ENCODE measurements at regions not wholly inside any gene's neighbourhood (a gene's known extent, or its start where the extent isn't known, plus 50 kb on each side); places are given as distances from the start of the nearest gene placed in this dataset.

DNA sequence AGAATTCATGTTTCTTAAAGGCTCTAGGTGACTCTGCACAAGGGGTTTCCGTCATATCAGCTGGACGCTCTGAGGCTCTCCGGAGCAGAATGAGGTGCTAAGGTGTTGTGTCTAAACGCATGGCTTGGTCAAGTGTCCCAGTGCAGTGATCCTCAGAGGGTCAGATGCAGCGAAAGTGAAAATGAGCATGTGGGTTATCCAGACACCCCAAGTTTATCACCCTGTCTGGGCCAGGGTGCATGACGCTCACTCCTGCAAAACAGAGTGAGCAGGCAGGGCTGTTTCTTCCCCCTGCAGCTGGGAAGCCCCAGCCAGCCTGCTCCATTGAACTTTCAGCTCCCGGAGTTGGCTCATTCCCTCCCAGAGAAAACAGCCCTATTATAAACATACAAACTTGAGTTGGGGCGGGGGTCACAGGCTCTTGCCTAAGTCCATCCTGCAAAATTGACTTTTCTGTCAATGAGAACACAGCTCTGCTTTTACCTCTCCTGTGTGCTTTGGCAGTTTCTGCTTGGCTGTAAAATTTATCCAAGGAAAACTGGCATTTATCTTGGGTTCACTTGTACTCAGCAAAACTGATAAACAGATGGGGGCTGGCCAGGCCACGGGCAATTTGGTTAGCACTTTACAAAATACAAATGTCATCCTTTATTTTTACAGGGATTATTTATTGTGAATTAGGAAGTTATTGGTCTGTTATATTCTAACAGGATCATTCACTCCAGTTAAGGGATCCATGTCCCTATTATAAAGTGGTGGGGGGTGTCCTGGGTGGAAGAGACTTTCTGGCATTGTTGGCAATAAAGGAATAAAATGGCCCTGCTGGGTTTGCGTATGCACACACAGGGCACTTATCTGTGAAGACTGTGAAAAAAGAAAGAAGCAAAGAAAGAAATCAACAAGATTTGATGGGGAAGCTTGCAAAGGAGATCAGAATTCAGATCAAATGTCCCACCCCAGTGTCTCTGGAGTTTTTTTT lies 154.9 kb downstream of the FOXA2 start (continued):
- TF ChIP-seq ZNF318 (CRISPR knock-in tag; IDR thresholded peaks at IDR 0.05) (no peak), ZNF382 (CRISPR knock-in tag; IDR thresholded peaks at IDR 0.05; ENCODE audit: borderline replicate concordance) (no peak), PCBP1 (IDR thresholded peaks at IDR 0.05; ENCODE audit: borderline replicate concordance, low read depth, low read length) (no peak), GLMP (CRISPR knock-in tag; IDR thresholded peaks at IDR 0.05; ENCODE audit: borderline replicate concordance) (no peak), HNRNPLL (IDR thresholded peaks at IDR 0.05; ENCODE audit: low read depth, low read length, poor library complexity, severe bottlenecking) (no peak), NCOA5 (CRISPR knock-in tag; IDR thresholded peaks at IDR 0.05) (0 out of 2 replicates have a peak, but pooled peaks have one; percentile 78), AKAP8 (CRISPR knock-in tag; IDR thresholded peaks at IDR 0.05) (no peak), ZNF543 (CRISPR knock-in tag; IDR thresholded peaks at IDR 0.05) (peak; percentile 17), ZNF430 (CRISPR knock-in tag; IDR thresholded peaks at IDR 0.05) (peak; percentile 95), RNF2 (conservative IDR thresholded peaks at IDR 0.05; ENCODE audit: low read depth) (no peak), THAP7 (CRISPR knock-in tag; IDR thresholded peaks at IDR 0.05) (no peak), NR2F2 (IDR thresholded peaks at IDR 0.05; ENCODE audit: borderline replicate concordance, low read depth) (peak; percentile 80), ZBTB49 (CRISPR knock-in tag; IDR thresholded peaks at IDR 0.05; ENCODE audit: borderline replicate concordance) (no peak; the same call in 1 of the 2 replicates), SNAI1 (CRISPR knock-in tag; IDR thresholded peaks at IDR 0.05; ENCODE audit: borderline replicate concordance) (no peak; the same call in 1 of the 2 replicates), ZNF790 (CRISPR knock-in tag; IDR thresholded peaks at IDR 0.05; ENCODE audit: borderline replicate concordance) (no peak; the same call in 1 of the 2 replicates), KDM1A (CRISPR knock-in tag; IDR thresholded peaks at IDR 0.05) (no peak; the same call in 1 of the 2 replicates)

All from HepG2 (cell line).